A549 (cell line): ENCODE measurements at regions not wholly inside any gene's neighbourhood (a gene's known extent, or its start where the extent isn't known, plus 50 kb on each side); places are given as distances from the start of the nearest gene placed in this dataset.

ENCODE experiments used
- ATAC-seq, 2 experiments: fragments of 200-7000 bp in 1 of 2; fragments of >200 bp in 1 of 2; cut with Nextera tagmentation in 1 of 2; cut with Tn5 transposase in 1 of 2; 3 replicates each; pipeline versions ENCODE4 v1.8.0 to v1.9.1; 2018 to 2020; ENCODE audit warnings: mild to moderate bottlenecking in 1 of 2, moderate library complexity in 1 of 2
- CTCF ChIA-PET: fragments of 300-600 bp; sonication (Branson Sonifier 250); formaldehyde crosslinking; extraction: SDS; loops from one replicate; lab custom pipeline; 2021; ENCODE audit warnings: antibody characterized with exemption, inconsistent platforms; lab: Yijun Ruan, JAX
- POLR2A ChIA-PET: fragments of 350-600 bp; formaldehyde crosslinking; extraction: SDS; loops from one replicate; lab custom pipeline; 2021; ENCODE audit warnings: antibody characterized with exemption, inconsistent platforms; lab: Yijun Ruan, JAX
- DNase-seq, 2 experiments: peaks; one replicate each; pipeline versions ENCODE4 v3.0.0 to v3.0.0-alpha.2; 2011 to 2016; ENCODE audit warnings: low read depth in 1 of 2, low spot score in 1 of 2
- FAIRE-seq: peaks from 2 replicates; lab custom pipeline; 2011; peaks lifted over from hg19 to GRCh38; lab: Jason Lieb, UNC
- H3K27ac ChIP-seq, 2 experiments: fragments of >200 bp; sonication (Bioruptor Twin); formaldehyde crosslinking; 3 replicates each; pipeline ENCODE4 v1.5.1; 2016 to 2017
- H3K4me1 ChIP-seq: fragments of >200 bp; sonication (Bioruptor Twin); formaldehyde crosslinking; 3 replicates; pipeline ENCODE4 v1.6.1; 2016
- H3K4me2 ChIP-seq: fragments of >200 bp; sonication (Bioruptor Twin); formaldehyde crosslinking; 3 replicates; pipeline ENCODE4 v1.6.1; 2016
- H3K4me3 ChIP-seq: fragments of >200 bp; sonication (Bioruptor Twin); formaldehyde crosslinking; 3 replicates; pipeline ENCODE4 v1.5.1; 2016
- H3K9me3 ChIP-seq: fragments of >200 bp; sonication (Bioruptor Twin); formaldehyde crosslinking; 3 replicates; pipeline ENCODE4 v1.6.1; 2016
- ATOH8 ChIP-seq: fragments of 250-450 bp; sonication (Bioruptor Pico); IDR thresholded peaks from 2 replicates; pipeline ENCODE4 v1.5.0; 2020; ENCODE audit warnings: low read depth, mild to moderate bottlenecking, moderate library complexity
- BHLHE40 ChIP-seq: IDR thresholded peaks from 2 replicates; pipeline ENCODE4 v1.6.1; 2012; ENCODE audit warnings: low read depth, low read length, inconsistent platforms
- CBX2 ChIP-seq: fragments of 200-600 bp; sonication (generic); IDR thresholded peaks from 2 replicates; pipeline ENCODE4 v1.6.1; 2016; ENCODE audit warnings: low read depth, mild to moderate bottlenecking, borderline replicate concordance
- CBX8 ChIP-seq: fragments of 200-600 bp; sonication (generic); IDR thresholded peaks from 2 replicates; pipeline ENCODE4 v1.6.1; 2016
- CEBPB ChIP-seq, 2 experiments: fragments of >200 bp in 1 of 2; sonication (Bioruptor Twin) in 1 of 2; formaldehyde crosslinking in 1 of 2; IDR thresholded peaks; 2 replicates each; pipeline ENCODE4 v1.6.1; 2012 to 2016
- CHD4 ChIP-seq: fragments of 200-600 bp; sonication (generic); IDR thresholded peaks from 2 replicates; pipeline ENCODE4 v1.6.1; 2016; ENCODE audit warnings: antibody characterized with exemption, mild to moderate bottlenecking, borderline replicate concordance
- EHF ChIP-seq: fragments of 250-450 bp; sonication (Bioruptor Pico); IDR thresholded peaks from 2 replicates; pipeline ENCODE4 v1.5.0; 2020; ENCODE audit warnings: mild to moderate bottlenecking
- EP300 ChIP-seq, 2 experiments: fragments of >200 bp; sonication (Bioruptor Twin); formaldehyde crosslinking; IDR thresholded peaks; 2 replicates in 1 of 2; 3 replicates in 1 of 2; pipeline ENCODE4 v1.6.1; 2016 to 2017
- GATA3 ChIP-seq: IDR thresholded peaks from 2 replicates; pipeline ENCODE4 v1.6.1; 2012; ENCODE audit warnings: borderline replicate concordance
- HDAC2 ChIP-seq: fragments of 200-600 bp; sonication (generic); IDR thresholded peaks from 2 replicates; pipeline ENCODE4 v1.6.1; 2016
- HES2 ChIP-seq: fragments of >200 bp; sonication (Bioruptor Twin); formaldehyde crosslinking; IDR thresholded peaks from 2 replicates; pipeline ENCODE4 v1.6.1; 2016
- HEYL ChIP-seq: fragments of 250-450 bp; sonication (Bioruptor Pico); IDR thresholded peaks from 2 replicates; pipeline ENCODE4 v1.8.0; 2021; ENCODE audit warnings: mild to moderate bottlenecking, moderate library complexity
- HOXB5 ChIP-seq: fragments of 250-450 bp; sonication (Bioruptor Pico); IDR thresholded peaks from 2 replicates; pipeline ENCODE4 v1.5.0; 2020; ENCODE audit warnings: mild to moderate bottlenecking, moderate library complexity
- KDM1A ChIP-seq: fragments of 200-600 bp; sonication (generic); IDR thresholded peaks from 2 replicates; pipeline ENCODE4 v1.6.1; 2016; ENCODE audit warnings: low read depth, mild to moderate bottlenecking
- NFE2L2 ChIP-seq: fragments of 150-350 bp; conservative IDR thresholded peaks from 2 replicates; pipeline ENCODE4 v1.6.1; 2014; ENCODE audit warnings: low read length
- NPAS2 ChIP-seq: fragments of 250-450 bp; sonication (Bioruptor Pico); IDR thresholded peaks from 2 replicates; pipeline ENCODE4 v1.8.0; 2022; ENCODE audit warnings: mild to moderate bottlenecking, moderate library complexity, borderline replicate concordance
- NR3C1 ChIP-seq: fragments of >200 bp; sonication (Bioruptor Twin); formaldehyde crosslinking; IDR thresholded peaks from 3 replicates; pipeline ENCODE4 v1.6.1; 2017
- PHF8 ChIP-seq: fragments of 200-600 bp; sonication (generic); IDR thresholded peaks from 2 replicates; pipeline ENCODE4 v1.6.1; 2016; ENCODE audit warnings: low read depth, mild to moderate bottlenecking, antibody characterized with exemption, moderate library complexity, borderline replicate concordance
- RCOR1 ChIP-seq: fragments of 150-350 bp; IDR thresholded peaks from 2 replicates; pipeline ENCODE4 v1.6.1; 2014; ENCODE audit warnings: antibody characterized with exemption, low read length, low read depth
- WGBS: methylation state at CpG from one replicate; pipeline ENCODE4 v1.1.6; 2017; ENCODE audit errors: missing lambda C conversion rate; 5-methylcytosine and 5-hydroxymethylcytosine counted together
- TF ChIP-seq, protein P1 (sequence below): fragments of 150-350 bp; IDR thresholded peaks from 2 replicates; pipeline ENCODE4 v1.6.1; 2014; ENCODE audit warnings: low read depth, mild to moderate bottlenecking, low read length
- TF ChIP-seq, protein P2 (sequence below): fragments of >200 bp; sonication (Bioruptor Twin); formaldehyde crosslinking; IDR thresholded peaks from 3 replicates; pipeline ENCODE4 v1.5.1; 2016

- POLR2A ChIA-PET: no interaction called here
- WGBS: 5% methylated on average over 2 of the region's 2 CpGs
- Histone ChIP-seq H3K4me1 (no peaks in the 10 kb centered on the region), H3K4me2 (no peak overlapping the region), H3K9me3 (no peaks in the 10 kb centered on the region), H3K27ac (no peak overlapping the region), H3K4me3 (no peak overlapping the region)
- TF ChIP-seq KDM1A (no peak), HOXB5 (no peak)
- CTCF ChIA-PET: no interaction called here
- ATAC-seq (no peak), FAIRE-seq (no peak), DNase-seq (no peak)
Observed at GRCh38 chr3:168548719-168549118, 453.0 kb upstream of the GOLIM4 start.

DNA sequence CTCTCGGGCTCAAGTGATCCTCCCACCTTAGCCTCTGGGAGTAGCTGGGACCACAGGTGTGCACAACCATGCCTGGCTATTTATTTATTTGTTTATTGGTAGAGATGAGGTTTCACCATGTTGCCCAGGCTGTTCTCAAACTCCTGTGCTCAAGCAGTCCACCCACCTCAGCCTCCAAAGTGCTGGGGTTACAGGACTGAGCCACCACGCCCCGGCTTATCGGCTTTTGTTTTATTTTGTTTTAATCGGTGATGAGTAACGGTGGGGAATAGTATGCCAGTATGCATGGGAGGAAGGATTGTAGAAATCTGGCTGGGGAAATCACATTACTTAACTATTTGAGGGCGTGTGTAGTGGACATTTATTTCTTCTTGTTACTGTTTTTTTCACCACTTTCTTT is 451.0 kb upstream of the GOLIM4 start:
- FAIRE-seq (no peak), ATAC-seq (no peak), DNase-seq (no peak)
- ChIA-PET CTCF (no interaction called here), POLR2A (no interaction called here)
- H3K4me3 ChIP-seq: no peak overlapping the region
- whole genome bisulfite sequencing: 38% methylated on average over 7 of the region's 7 CpGs
- H3K27ac ChIP-seq: no peak overlapping the region
- H3K4me1 ChIP-seq: no peaks in the 10 kb centered on the region
- no peaks in the 10 kb centered on the region for H3K9me3 ChIP-seq
- TF ChIP-seq CEBPB (IDR thresholded peaks at IDR 0.05): no peak
- H3K4me2 ChIP-seq: no peak overlapping the region

GRCh38 chr3:168545591-168545990 is 449.9 kb upstream of the GOLIM4 start:
- Histone ChIP-seq H3K4me2 (no peak overlapping the region), H3K9me3 (no peaks in the 10 kb centered on the region), H3K4me1 (no peaks in the 10 kb centered on the region), H3K27ac (no peak overlapping the region), H3K4me3 (no peak overlapping the region)
- ATAC-seq: no peak
- ChIA-PET POLR2A (no interaction called here), CTCF (no interaction called here)
- DNase-seq: no peak
- WGBS: 0% methylated on average over 1 of the region's 1 CpG
- TF ChIP-seq CHD4 (no peak), RCOR1 (no peak), NR3C1 (no peak), GATA3 (no peak), HEYL (no peak), PHF8 (no peak), ATOH8 (CRISPR knock-in tag) (no peak), HES2 (no peak), EHF (no peak), EP300 (IDR thresholded peaks at IDR 0.05) (no peak), NFE2L2 (no peak), CBX8 (no peak), BHLHE40 (no peak), HDAC2 (no peak), NPAS2 (CRISPR knock-in tag) (no peak), CBX2 (no peak)
- TF ChIP-seq, protein P1, sequence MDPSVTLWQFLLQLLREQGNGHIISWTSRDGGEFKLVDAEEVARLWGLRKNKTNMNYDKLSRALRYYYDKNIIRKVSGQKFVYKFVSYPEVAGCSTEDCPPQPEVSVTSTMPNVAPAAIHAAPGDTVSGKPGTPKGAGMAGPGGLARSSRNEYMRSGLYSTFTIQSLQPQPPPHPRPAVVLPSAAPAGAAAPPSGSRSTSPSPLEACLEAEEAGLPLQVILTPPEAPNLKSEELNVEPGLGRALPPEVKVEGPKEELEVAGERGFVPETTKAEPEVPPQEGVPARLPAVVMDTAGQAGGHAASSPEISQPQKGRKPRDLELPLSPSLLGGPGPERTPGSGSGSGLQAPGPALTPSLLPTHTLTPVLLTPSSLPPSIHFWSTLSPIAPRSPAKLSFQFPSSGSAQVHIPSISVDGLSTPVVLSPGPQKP: no peak
- TF ChIP-seq, protein P2, sequence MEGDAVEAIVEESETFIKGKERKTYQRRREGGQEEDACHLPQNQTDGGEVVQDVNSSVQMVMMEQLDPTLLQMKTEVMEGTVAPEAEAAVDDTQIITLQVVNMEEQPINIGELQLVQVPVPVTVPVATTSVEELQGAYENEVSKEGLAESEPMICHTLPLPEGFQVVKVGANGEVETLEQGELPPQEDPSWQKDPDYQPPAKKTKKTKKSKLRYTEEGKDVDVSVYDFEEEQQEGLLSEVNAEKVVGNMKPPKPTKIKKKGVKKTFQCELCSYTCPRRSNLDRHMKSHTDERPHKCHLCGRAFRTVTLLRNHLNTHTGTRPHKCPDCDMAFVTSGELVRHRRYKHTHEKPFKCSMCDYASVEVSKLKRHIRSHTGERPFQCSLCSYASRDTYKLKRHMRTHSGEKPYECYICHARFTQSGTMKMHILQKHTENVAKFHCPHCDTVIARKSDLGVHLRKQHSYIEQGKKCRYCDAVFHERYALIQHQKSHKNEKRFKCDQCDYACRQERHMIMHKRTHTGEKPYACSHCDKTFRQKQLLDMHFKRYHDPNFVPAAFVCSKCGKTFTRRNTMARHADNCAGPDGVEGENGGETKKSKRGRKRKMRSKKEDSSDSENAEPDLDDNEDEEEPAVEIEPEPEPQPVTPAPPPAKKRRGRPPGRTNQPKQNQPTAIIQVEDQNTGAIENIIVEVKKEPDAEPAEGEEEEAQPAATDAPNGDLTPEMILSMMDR: no peak
- FAIRE-seq: no peak
